ENCODE measurements at regions not wholly inside any gene's neighbourhood (a gene's known extent, or its start where the extent isn't known, plus 50 kb on each side); places are given as distances from the start of the nearest gene placed in this dataset.

- no peak for DNase-seq (ENCODE audit: low read depth, low spot score)
These were observed 96.1 kb downstream of the PDGFA start for GRCh38 chr7:423312-424260.

GRCh38 chr7:424301-424935 lies 95.2 kb downstream of the PDGFA start:
- no peak for DNase-seq (ENCODE audit: low read depth, low spot score)

- DNase-seq (ENCODE audit: low read depth, low spot score): peak; percentile 41
These were observed 94.5 kb downstream of the PDGFA start for GRCh38 chr7:424961-425793.

- DNase-seq (ENCODE audit: low read depth, low spot score): no peak
These were observed 93.9 kb downstream of the PDGFA start for GRCh38 chr7:425794-426188.

GRCh38 chr7:426510-426909 lies 93.1 kb downstream of the PDGFA start:
- no peak for DNase-seq (ENCODE audit: low read depth, low spot score)

GRCh38 chr7:427506-428103 lies 92.0 kb downstream of the PDGFA start:
- no peak for DNase-seq (ENCODE audit: low read depth, low spot score)

- DNase-seq (ENCODE audit: low read depth, low spot score): no peak
These were observed 91.3 kb downstream of the PDGFA start for GRCh38 chr7:428387-428786.

GRCh38 chr7:428927-429827 lies 90.5 kb downstream of the PDGFA start:
- no peak for DNase-seq (ENCODE audit: low read depth, low spot score)

GRCh38 chr7:429828-430180 lies 89.8 kb downstream of the PDGFA start:
- DNase-seq (ENCODE audit: low read depth, low spot score): no peak

GRCh38 chr7:431041-431440 lies 88.6 kb downstream of the PDGFA start:
- DNase-seq (ENCODE audit: low read depth, low spot score): no peak

GRCh38 chr7:431658-432111 lies 88.0 kb downstream of the PDGFA start:
- DNase-seq (ENCODE audit: low read depth, low spot score): peak; percentile 63

GRCh38 chr7:432256-432655 lies 87.4 kb downstream of the PDGFA start:
- DNase-seq (ENCODE audit: low read depth, low spot score): no peak

- DNase-seq (ENCODE audit: low read depth, low spot score): no peak
These were observed 86.7 kb downstream of the PDGFA start for GRCh38 chr7:432933-433332.

GRCh38 chr7:433558-433957 lies 86.1 kb downstream of the PDGFA start:
- DNase-seq (ENCODE audit: low read depth, low spot score): no peak

GRCh38 chr7:434891-435629 lies 84.6 kb downstream of the PDGFA start:
- DNase-seq (ENCODE audit: low read depth, low spot score): peak; percentile 31

- peak; percentile 59 for DNase-seq (ENCODE audit: low read depth, low spot score)
These were observed 83.8 kb downstream of the PDGFA start for GRCh38 chr7:435630-436366.

GRCh38 chr7:436367-437128 lies 83.1 kb downstream of the PDGFA start:
- no peak for DNase-seq (ENCODE audit: low read depth, low spot score)

All from astrocyte of the hippocampus (primary cell).